Trophoblast cell (in vitro differentiated cells and primary cell): ENCODE measurements at regions not wholly inside any gene's neighbourhood (a gene's known extent, or its start where the extent isn't known, plus 50 kb on each side); places are given as distances from the start of the nearest gene placed in this dataset.

Experiments
- DNase-seq, 2 donors: peaks; one replicate each; pipeline ENCODE4 v3.0.0-alpha.2; 2016
- H2AFZ ChIP-seq: 2 replicates; pipeline ENCODE4 v1.6.1; 2013; ENCODE audit warnings: low read length, moderate library complexity, mild to moderate bottlenecking; ENCODE audit not compliant: insufficient read depth, poor library complexity
- H2AK5ac ChIP-seq: 2 replicates; pipeline ENCODE4 v1.6.1; 2013; ENCODE audit warnings: mild to moderate bottlenecking, low read length
- H2BK120ac ChIP-seq: 2 replicates; pipeline ENCODE4 v1.6.1; 2013; ENCODE audit warnings: low read length, mild to moderate bottlenecking, moderate library complexity; ENCODE audit not compliant: insufficient read depth, poor library complexity
- H2BK12ac ChIP-seq: 2 replicates; pipeline ENCODE4 v1.6.1; 2013; ENCODE audit warnings: mild to moderate bottlenecking, low read length, moderate library complexity
- H2BK5ac ChIP-seq: 2 replicates; pipeline ENCODE4 v1.6.1; 2013; ENCODE audit warnings: low read length, low read depth, moderate library complexity, mild to moderate bottlenecking; ENCODE audit not compliant: poor library complexity
- H3K14ac ChIP-seq: 2 replicates; pipeline ENCODE4 v1.6.1; 2013; ENCODE audit warnings: mild to moderate bottlenecking, low read length
- H3K18ac ChIP-seq: 2 replicates; pipeline ENCODE4 v1.6.1; 2013; ENCODE audit warnings: mild to moderate bottlenecking, low read length
- H3K23ac ChIP-seq: 2 replicates; pipeline ENCODE4 v1.6.1; 2013; ENCODE audit warnings: low read length
- H3K27ac ChIP-seq: 2 replicates; pipeline ENCODE4 v1.5.1; 2013; ENCODE audit warnings: low read depth, mild to moderate bottlenecking, inconsistent platforms, low read length, moderate library complexity
- H3K27me3 ChIP-seq: 2 replicates; pipeline ENCODE4 v1.6.1; 2013; ENCODE audit warnings: inconsistent platforms, mild to moderate bottlenecking, low read length, moderate library complexity; ENCODE audit not compliant: insufficient read depth
- H3K36me3 ChIP-seq, 2 experiments: 1 replicate in 1 of 2; 2 replicates in 1 of 2; pipeline ENCODE4 v1.6.1; 2013; ENCODE audit warnings: low read length in 2 of 2, mild to moderate bottlenecking in 2 of 2, moderate library complexity in 1 of 2; ENCODE audit not compliant: insufficient read depth in 2 of 2, control insufficient read depth in 1 of 2
- H3K4ac ChIP-seq: 2 replicates; pipeline ENCODE4 v1.6.1; 2013; ENCODE audit warnings: low read depth, mild to moderate bottlenecking, low read length, moderate library complexity
- H3K4me1 ChIP-seq, 2 experiments: 1 replicate in 1 of 2; 2 replicates in 1 of 2; pipeline ENCODE4 v1.6.1; 2013; ENCODE audit warnings: low read length in 2 of 2, mild to moderate bottlenecking in 2 of 2, moderate library complexity in 1 of 2; ENCODE audit not compliant: insufficient read depth in 2 of 2, control insufficient read depth in 1 of 2
- H3K4me2 ChIP-seq: 2 replicates; pipeline ENCODE4 v1.6.1; 2013; ENCODE audit warnings: inconsistent platforms, mild to moderate bottlenecking, low read length, moderate library complexity
- H3K4me3 ChIP-seq: 2 replicates; pipeline ENCODE4 v1.5.1; 2013; ENCODE audit warnings: mild to moderate bottlenecking, low read depth, low read length, inconsistent platforms
- H3K79me1 ChIP-seq: one replicate; pipeline ENCODE4 v1.6.1; 2013; ENCODE audit warnings: low read length
- H3K79me2 ChIP-seq: 2 replicates; pipeline ENCODE4 v1.6.1; 2013; ENCODE audit warnings: low read length, mild to moderate bottlenecking; ENCODE audit not compliant: control insufficient read depth, insufficient read depth, poor library complexity
- H3K9ac ChIP-seq: 2 replicates; pipeline ENCODE4 v1.6.1; 2013; ENCODE audit warnings: mild to moderate bottlenecking, low read length
- H3K9me3 ChIP-seq: 2 replicates; pipeline ENCODE4 v1.6.1; 2013; ENCODE audit warnings: low read depth, mild to moderate bottlenecking, control low read depth, inconsistent platforms, low read length; ENCODE audit not compliant: insufficient read depth
- H4K12ac ChIP-seq: 2 replicates; pipeline ENCODE4 v1.6.1; 2013; ENCODE audit warnings: low read depth, mild to moderate bottlenecking, low read length, moderate library complexity
- H4K8ac ChIP-seq: 2 replicates; pipeline ENCODE4 v1.6.1; 2013; ENCODE audit warnings: low read depth, mild to moderate bottlenecking, low read length, moderate library complexity
- H4K91ac ChIP-seq: one replicate; pipeline ENCODE4 v1.6.1; 2013; ENCODE audit warnings: low read depth, mild to moderate bottlenecking, low read length, moderate library complexity
- WGBS: extraction: QIAGEN DNeasy Blood & Tissue Kit; methylation state at CpG from one replicate; pipeline ENCODE4 v1.1.7; 2013; ENCODE audit warnings: missing lambda C conversion rate; ENCODE audit not compliant: insufficient read length, insufficient coverage; ENCODE audit errors: extremely low coverage; 5-methylcytosine and 5-hydroxymethylcytosine counted together

- no peak overlapping the region for H2BK5ac ChIP-seq
- H3K79me2 ChIP-seq: no peaks in the 10 kb centered on the region
- DNase-seq: no peak
Measured at GRCh38 chr4:36919721-36920120, 324.8 kb upstream of the NWD2 start.

GRCh38 chr4:36921476-36922216 is 322.9 kb upstream of the NWD2 start:
- Histone ChIP-seq H2BK5ac (no peak overlapping the region), H3K79me1 (no peaks in the 10 kb centered on the region), H3K4me2 (no peak overlapping the region), H2AK5ac (no peak overlapping the region), H3K27ac (no peak overlapping the region), H2BK12ac (no peak overlapping the region), H4K8ac (no peak overlapping the region), H4K12ac (no peak overlapping the region), H3K4me1 (no peaks in the 10 kb centered on the region), H4K91ac (no peak overlapping the region), H3K36me3 (no peaks in the 10 kb centered on the region), H3K14ac (no peak overlapping the region), H3K9me3 (no peaks in the 10 kb centered on the region), H3K18ac (no peak overlapping the region), H3K4me3 (no peak overlapping the region), H2AFZ (no peak overlapping the region), H3K23ac (no peak overlapping the region), H3K79me2 (no peaks in the 10 kb centered on the region), H2BK120ac (no peak overlapping the region), H3K9ac (no peak overlapping the region), H3K4ac (no peak overlapping the region), H3K27me3 (no peaks in the 10 kb centered on the region)
- DNase-seq: no peak

More at GRCh38 chr4:36919721-36920120, 324.8 kb upstream of the NWD2 start:
- no peak overlapping the region for H3K14ac ChIP-seq
- no peak overlapping the region for H3K4me3 ChIP-seq
- no CpG with 5 or more reads among the region's 2 CpGs for WGBS
- no peak overlapping the region for H2BK120ac ChIP-seq
- no peaks in the 10 kb centered on the region for H3K36me3 ChIP-seq
- no peak overlapping the region for H2AK5ac ChIP-seq
- no peaks in the 10 kb centered on the region for H3K9me3 ChIP-seq
- H2AFZ ChIP-seq: no peak overlapping the region
- H3K4me1 ChIP-seq: no peaks in the 10 kb centered on the region
- H4K91ac ChIP-seq: no peak overlapping the region
- H4K8ac ChIP-seq: no peak overlapping the region
- no peak overlapping the region for H3K4me2 ChIP-seq
- H3K9ac ChIP-seq: no peak overlapping the region
- H3K23ac ChIP-seq: no peak overlapping the region
- no peak overlapping the region for H2BK12ac ChIP-seq
- no peak overlapping the region for H4K12ac ChIP-seq
- no peaks in the 10 kb centered on the region for H3K79me1 ChIP-seq
- no peak overlapping the region for H3K27ac ChIP-seq
- H3K18ac ChIP-seq: no peak overlapping the region
- H3K27me3 ChIP-seq: no peaks in the 10 kb centered on the region
- H3K4ac ChIP-seq: no peak overlapping the region

- H4K91ac ChIP-seq: no peak overlapping the region
- no peaks in the 10 kb centered on the region for H3K4me1 ChIP-seq
- no peak overlapping the region for H4K12ac ChIP-seq
- no peak overlapping the region for H3K4me2 ChIP-seq
- H3K18ac ChIP-seq: no peak overlapping the region
- H4K8ac ChIP-seq: no peak overlapping the region
- no peak for DNase-seq
- no peaks in the 10 kb centered on the region for H3K9me3 ChIP-seq
- no peak overlapping the region for H2BK120ac ChIP-seq
- H2BK5ac ChIP-seq: no peak overlapping the region
- H3K27ac ChIP-seq: no peak overlapping the region
- no peak overlapping the region for H2AK5ac ChIP-seq
- no peak overlapping the region for H3K9ac ChIP-seq
- no peaks in the 10 kb centered on the region for H3K36me3 ChIP-seq
- H3K79me2 ChIP-seq: no peaks in the 10 kb centered on the region
- no peak overlapping the region for H2AFZ ChIP-seq
- H3K14ac ChIP-seq: no peak overlapping the region
- H3K27me3 ChIP-seq: no peaks in the 10 kb centered on the region
- H3K4ac ChIP-seq: no peak overlapping the region
- no peak overlapping the region for H3K23ac ChIP-seq
- no peaks in the 10 kb centered on the region for H3K79me1 ChIP-seq
- WGBS: no CpG with 5 or more reads among the region's 1 CpG
- H2BK12ac ChIP-seq: no peak overlapping the region
- H3K4me3 ChIP-seq: no peak overlapping the region
Measured at GRCh38 chr4:36930562-36931111, 313.9 kb upstream of the NWD2 start.

GRCh38 chr4:36944232-36944631 is 300.3 kb upstream of the NWD2 start:
- WGBS: no CpG with 5 or more reads among the region's 2 CpGs
- Histone ChIP-seq H3K9me3 (no peaks in the 10 kb centered on the region), H3K4me2 (no peak overlapping the region), H2AFZ (no peak overlapping the region), H2BK12ac (no peak overlapping the region), H4K8ac (no peak overlapping the region), H3K79me1 (no peaks in the 10 kb centered on the region), H3K4me1 (no peaks in the 10 kb centered on the region), H3K36me3 (no peaks in the 10 kb centered on the region), H3K27me3 (no peaks in the 10 kb centered on the region), H3K4me3 (no peak overlapping the region), H2AK5ac (no peak overlapping the region), H3K79me2 (no peaks in the 10 kb centered on the region), H3K4ac (no peak overlapping the region), H3K27ac (no peak overlapping the region), H3K14ac (no peak overlapping the region), H3K9ac (no peak overlapping the region), H3K18ac (no peak overlapping the region), H2BK120ac (no peak overlapping the region), H3K23ac (no peak overlapping the region), H4K12ac (no peak overlapping the region), H2BK5ac (no peak overlapping the region), H4K91ac (no peak overlapping the region)
- DNase-seq: no peak
